ENCODE measurements at regions not wholly inside any gene's neighbourhood (a gene's known extent, or its start where the extent isn't known, plus 50 kb on each side); places are given as distances from the start of the nearest gene placed in this dataset.

DNA sequence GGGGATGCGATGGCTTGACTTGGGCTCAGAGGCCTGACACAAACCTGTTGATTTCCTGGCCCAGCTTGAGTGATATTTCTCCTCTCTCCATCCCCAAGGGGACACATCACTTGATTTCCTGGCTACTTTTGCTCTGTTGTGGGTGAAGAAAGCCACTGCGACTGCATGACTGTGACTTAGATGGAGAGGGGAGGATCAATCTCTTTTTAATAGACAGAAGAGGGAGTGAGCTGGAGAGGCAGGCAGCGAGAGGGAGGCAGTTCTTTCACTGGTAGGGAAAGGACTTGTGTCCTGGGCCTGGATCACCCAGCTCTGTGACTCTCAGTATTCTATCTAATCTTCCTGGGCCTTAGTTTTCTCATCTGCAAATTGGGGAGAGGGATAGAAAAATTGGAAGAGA, 189.8 kb upstream of the RGMA start:
- no peak overlapping the region for H2AFZ ChIP-seq (ENCODE audit: control insufficient read depth, low read depth, low read length)
- DNase-seq (ENCODE audit: low read depth, low spot score), result no peak
- no peaks in the 10 kb centered on the region for H3K4me1 ChIP-seq (ENCODE audit: control insufficient read depth, insufficient read depth, low read length)
- ChIA-PET CTCF (no interaction called here), RAD21 (ENCODE audit: unreplicated experiment) (no interaction called here), SMC1A (ENCODE audit: uncharacterized antibody, unreplicated experiment) (no interaction called here), POLR2A (no interaction called here)
- H3K4me3 ChIP-seq, result no peak overlapping the region
- H3K79me2 ChIP-seq (ENCODE audit: control insufficient read depth, insufficient read depth, low read length), result no peaks in the 10 kb centered on the region
- 20% methylated on average over 3 of the region's 3 CpGs for WGBS (ENCODE audit: insufficient coverage, insufficient replicate concordance, low lambda C conversion rate, missing lambda C conversion rate)
- ATAC-seq, result no peak
- H3K9me3 ChIP-seq (replicated peaks; ENCODE audit: control insufficient read depth, insufficient read depth, low read length), result no peaks in the 10 kb centered on the region
- H4K20me1 ChIP-seq (ENCODE audit: control insufficient read depth, insufficient read depth), result no peaks in the 10 kb centered on the region
- BruUV-seq (replicated peaks), result no TSS peak
- intact Hi-C loops (cut with micrococcal nuclease; ENCODE audit: unreplicated experiment) (no loop called here), in situ Hi-C loops (cut with MboI) (no loop called here)
- H3K4me2 ChIP-seq (ENCODE audit: control insufficient read depth, insufficient read depth), result no peak overlapping the region
- H3K27ac ChIP-seq (ENCODE audit: control insufficient read depth, insufficient read depth), result no peak overlapping the region
- no peaks in the 10 kb centered on the region for H3K36me3 ChIP-seq (ENCODE audit: control insufficient read depth in 2 of 2, insufficient read depth in 2 of 2, low read length in 1 of 2)
- no peak for FAIRE-seq
- no peak overlapping the region for H3K9ac ChIP-seq (ENCODE audit: control insufficient read depth, insufficient read depth, low read length)
- H3K27me3 ChIP-seq (replicated peaks in 1 of 2; ENCODE audit: control insufficient read depth in 2 of 2, insufficient read depth in 2 of 2, low read length in 1 of 2), result peaks cover 0 to 4% of the 10 kb centered on the region in 2 experiments; a peak in 2 of 4 replicates
- TF ChIP-seq SUZ12 (IDR thresholded peaks at IDR 0.05; ENCODE audit: unreplicated experiment) (no peak), POLR2A (IDR thresholded peaks at IDR 0.05; ENCODE audit: low read depth, low read length) (no peak), IRF3 (IDR thresholded peaks at IDR 0.05) (no peak), MYB (IDR thresholded peaks at IDR 0.05; ENCODE audit: borderline replicate concordance, low read depth, low read length) (no peak), ZBED1 (IDR thresholded peaks at IDR 0.05; ENCODE audit: borderline replicate concordance) (no peak), NR2C1 (IDR thresholded peaks at IDR 0.05) (no peak), SIX5 (IDR thresholded peaks at IDR 0.05; ENCODE audit: low read depth, low read length, severe bottlenecking) (no peak), BMI1 (IDR thresholded peaks at IDR 0.05; ENCODE audit: borderline replicate concordance) (no peak), SREBF1 (IDR thresholded peaks at IDR 0.05; ENCODE audit: low read length) (no peak), HDGF (IDR thresholded peaks at IDR 0.05) (no peak), FOXK2 (IDR thresholded peaks at IDR 0.05) (no peak), CBX5 (IDR thresholded peaks at IDR 0.05; ENCODE audit: low read depth) (no peak), NFXL1 (IDR thresholded peaks at IDR 0.05; ENCODE audit: borderline replicate concordance) (no peak)
- TF ChIP-seq, protein P1, sequence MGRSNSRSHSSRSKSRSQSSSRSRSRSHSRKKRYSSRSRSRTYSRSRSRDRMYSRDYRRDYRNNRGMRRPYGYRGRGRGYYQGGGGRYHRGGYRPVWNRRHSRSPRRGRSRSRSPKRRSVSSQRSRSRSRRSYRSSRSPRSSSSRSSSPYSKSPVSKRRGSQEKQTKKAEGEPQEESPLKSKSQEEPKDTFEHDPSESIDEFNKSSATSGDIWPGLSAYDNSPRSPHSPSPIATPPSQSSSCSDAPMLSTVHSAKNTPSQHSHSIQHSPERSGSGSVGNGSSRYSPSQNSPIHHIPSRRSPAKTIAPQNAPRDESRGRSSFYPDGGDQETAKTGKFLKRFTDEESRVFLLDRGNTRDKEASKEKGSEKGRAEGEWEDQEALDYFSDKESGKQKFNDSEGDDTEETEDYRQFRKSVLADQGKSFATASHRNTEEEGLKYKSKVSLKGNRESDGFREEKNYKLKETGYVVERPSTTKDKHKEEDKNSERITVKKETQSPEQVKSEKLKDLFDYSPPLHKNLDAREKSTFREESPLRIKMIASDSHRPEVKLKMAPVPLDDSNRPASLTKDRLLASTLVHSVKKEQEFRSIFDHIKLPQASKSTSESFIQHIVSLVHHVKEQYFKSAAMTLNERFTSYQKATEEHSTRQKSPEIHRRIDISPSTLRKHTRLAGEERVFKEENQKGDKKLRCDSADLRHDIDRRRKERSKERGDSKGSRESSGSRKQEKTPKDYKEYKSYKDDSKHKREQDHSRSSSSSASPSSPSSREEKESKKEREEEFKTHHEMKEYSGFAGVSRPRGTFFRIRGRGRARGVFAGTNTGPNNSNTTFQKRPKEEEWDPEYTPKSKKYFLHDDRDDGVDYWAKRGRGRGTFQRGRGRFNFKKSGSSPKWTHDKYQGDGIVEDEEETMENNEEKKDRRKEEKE (IDR thresholded peaks at IDR 0.05), result no peak

Data from GM12878 (cell line).